ENCODE measurements at regions not wholly inside any gene's neighbourhood (a gene's known extent, or its start where the extent isn't known, plus 50 kb on each side); places are given as distances from the start of the nearest gene placed in this dataset.

DNA sequence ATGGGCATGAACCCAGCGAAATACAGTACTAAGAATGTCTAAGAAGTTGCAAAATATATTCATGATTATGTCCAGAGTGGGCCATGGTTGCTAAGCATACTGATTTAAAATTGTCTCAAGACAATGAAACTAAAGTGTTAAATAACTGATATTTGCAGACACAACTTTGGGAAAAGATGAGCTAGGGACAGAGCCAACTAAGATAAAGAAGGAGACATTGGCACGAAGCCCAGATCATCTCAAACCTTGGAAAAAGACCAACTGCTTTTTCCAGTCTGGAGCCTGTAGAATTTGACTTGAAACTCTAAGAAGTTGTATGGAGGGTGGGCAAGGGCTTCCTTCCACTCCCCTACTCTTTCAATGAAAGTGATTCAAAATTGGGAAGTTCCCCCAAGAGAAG is 108.5 kb upstream of the GLRA2 start:
- TF ChIP-seq CTCF (optimal IDR thresholded peaks at IDR 0.05 in 1 of 3, IDR thresholded peaks at IDR 0.05 in 1 of 3, conservative IDR thresholded peaks at IDR 0.05 in 1 of 3; ENCODE audit: extremely low read depth in 1 of 3, insufficient read depth in 2 of 3, low read length in 3 of 3) (no peak), EZH2 (IDR thresholded peaks at IDR 0.05; ENCODE audit: low read length) (no peak)
